NT2/D1 (cell line): ENCODE measurements at regions not wholly inside any gene's neighbourhood (a gene's known extent, or its start where the extent isn't known, plus 50 kb on each side); places are given as distances from the start of the nearest gene placed in this dataset.

Source experiments
- DNase-seq: peaks from one replicate; pipeline ENCODE4 v3.0.0-alpha.2; 2011; ENCODE audit warnings: low read depth, low spot score
- H3K27me3 ChIP-seq: 2 replicates; pipeline ENCODE4 v1.6.0; 2011; ENCODE audit warnings: mild to moderate bottlenecking; ENCODE audit not compliant: insufficient read length, insufficient read depth
- H3K36me3 ChIP-seq: 2 replicates; pipeline ENCODE4 v1.6.1; 2011; ENCODE audit warnings: mild to moderate bottlenecking, low read length, mixed read lengths; ENCODE audit not compliant: insufficient read depth, insufficient read length
- H3K4me1 ChIP-seq: 2 replicates; pipeline ENCODE4 v1.5.1; 2011; ENCODE audit not compliant: insufficient read depth, insufficient read length
- H3K4me3 ChIP-seq: 2 replicates; pipeline ENCODE4 v1.5.1; 2011; ENCODE audit warnings: low read depth; ENCODE audit not compliant: insufficient read length
- H3K9ac ChIP-seq: 2 replicates; pipeline ENCODE4 v1.6.0; 2011; ENCODE audit warnings: low read depth; ENCODE audit not compliant: insufficient read length
- H3K9me3 ChIP-seq: 2 replicates; pipeline ENCODE4 v1.5.1; 2011; ENCODE audit warnings: mild to moderate bottlenecking, low read length; ENCODE audit not compliant: insufficient read depth
- SUZ12 ChIP-seq: IDR thresholded peaks from 2 replicates; pipeline ENCODE4 v1.6.1; 2011; ENCODE audit not compliant: insufficient read length, insufficient read depth; ENCODE audit errors: extremely low read depth
- YY1 ChIP-seq: IDR thresholded peaks from 2 replicates; pipeline ENCODE4 v1.6.1; 2011; ENCODE audit not compliant: insufficient read length, insufficient read depth
- ZNF274 ChIP-seq: IDR thresholded peaks from 2 replicates; pipeline ENCODE4 v1.6.1; 2011; ENCODE audit warnings: mild to moderate bottlenecking, low read depth, low read length

- Histone ChIP-seq H3K27me3 (no peaks in the 10 kb centered on the region), H3K4me1 (no peaks in the 10 kb centered on the region), H3K4me3 (no peak overlapping the region), H3K9ac (no peak overlapping the region), H3K9me3 (no peaks in the 10 kb centered on the region), H3K36me3 (no peaks in the 10 kb centered on the region)
- no peak for TF ChIP-seq ZNF274
- DNase-seq: no peak
Measured at GRCh38 chr5:154588091-154588774, 110.2 kb upstream of the HAND1 start.

GRCh38 chr5:154587123-154588026, 109.3 kb upstream of the HAND1 start:
- no peak for DNase-seq
- Histone ChIP-seq H3K4me3 (no peak overlapping the region), H3K4me1 (no peaks in the 10 kb centered on the region), H3K9ac (no peak overlapping the region), H3K9me3 (no peaks in the 10 kb centered on the region), H3K27me3 (no peaks in the 10 kb centered on the region), H3K36me3 (no peaks in the 10 kb centered on the region)
- TF ChIP-seq ZNF274 (no peak), SUZ12 (no peak), YY1 (no peak)

- Histone ChIP-seq H3K4me1 (no peaks in the 10 kb centered on the region), H3K9ac (no peak overlapping the region), H3K27me3 (no peaks in the 10 kb centered on the region), H3K4me3 (no peak overlapping the region), H3K36me3 (no peaks in the 10 kb centered on the region), H3K9me3 (no peaks in the 10 kb centered on the region)
- TF ChIP-seq YY1: no peak
- TF ChIP-seq ZNF274: no peak
- no peak for TF ChIP-seq SUZ12
- DNase-seq: no peak
Measured at GRCh38 chr5:154583671-154584177, 105.7 kb upstream of the HAND1 start.

- no peaks in the 10 kb centered on the region for H3K4me1 ChIP-seq
- H3K9me3 ChIP-seq: no peaks in the 10 kb centered on the region
- H3K4me3 ChIP-seq: no peak overlapping the region
- no peak overlapping the region for H3K9ac ChIP-seq
- no peak for TF ChIP-seq SUZ12
- no peak for TF ChIP-seq ZNF274
- TF ChIP-seq YY1: no peak
- H3K27me3 ChIP-seq: no peaks in the 10 kb centered on the region
- H3K36me3 ChIP-seq: no peaks in the 10 kb centered on the region
- no peak for DNase-seq
Measured at GRCh38 chr5:154580422-154580821, 102.4 kb upstream of the HAND1 start.

- H3K27me3 ChIP-seq: no peaks in the 10 kb centered on the region
- H3K9ac ChIP-seq: no peak overlapping the region
- H3K36me3 ChIP-seq: no peaks in the 10 kb centered on the region
- H3K4me1 ChIP-seq: peaks cover 2% of the 10 kb centered on the region
- TF ChIP-seq YY1 (no peak), ZNF274 (no peak), SUZ12 (no peak)
- no peak for DNase-seq
- no peaks in the 10 kb centered on the region for H3K9me3 ChIP-seq
- H3K4me3 ChIP-seq: no peak overlapping the region
Measured at GRCh38 chr5:154577416-154577815, 99.4 kb upstream of the HAND1 start.

- no peaks in the 10 kb centered on the region for H3K27me3 ChIP-seq
- no peak overlapping the region for H3K9ac ChIP-seq
- H3K9me3 ChIP-seq: no peaks in the 10 kb centered on the region
- no peak overlapping the region for H3K4me3 ChIP-seq
- DNase-seq: no peak
- peaks cover 2% of the 10 kb centered on the region for H3K4me1 ChIP-seq
- TF ChIP-seq ZNF274: no peak
- TF ChIP-seq YY1: no peak
- TF ChIP-seq SUZ12: no peak
- no peaks in the 10 kb centered on the region for H3K36me3 ChIP-seq
Measured at GRCh38 chr5:154576429-154576806, 98.4 kb upstream of the HAND1 start.
